GM12878 (cell line): ENCODE measurements at regions not wholly inside any gene's neighbourhood (a gene's known extent, or its start where the extent isn't known, plus 50 kb on each side); places are given as distances from the start of the nearest gene placed in this dataset.

Source experiments
- MXI1 ChIP-seq: fragments of 150-350 bp; IDR thresholded peaks from 2 replicates; pipeline ENCODE4 v1.6.1; 2011; ENCODE audit warnings: low read depth, mild to moderate bottlenecking, inconsistent platforms, low read length, improper control_type of control experiment
- POU2F2 ChIP-seq: IDR thresholded peaks from 3 replicates; pipeline ENCODE4 v1.6.1; 2011; ENCODE audit warnings: low read depth, mild to moderate bottlenecking, low read length, borderline replicate concordance
- RAD21 ChIP-seq: IDR thresholded peaks from 2 replicates; pipeline ENCODE4 v1.6.1; 2011; ENCODE audit warnings: mild to moderate bottlenecking, low read depth, low read length, moderate library complexity; ENCODE audit not compliant: insufficient read depth
- SP1 ChIP-seq: IDR thresholded peaks from one replicate; pipeline ENCODE4 v1.6.1; 2011; ENCODE audit warnings: low read depth, low read length
- YY1 ChIP-seq: IDR thresholded peaks from 2 replicates; pipeline ENCODE4 v1.6.1; 2011; ENCODE audit warnings: low read depth, mild to moderate bottlenecking, low read length

DNA sequence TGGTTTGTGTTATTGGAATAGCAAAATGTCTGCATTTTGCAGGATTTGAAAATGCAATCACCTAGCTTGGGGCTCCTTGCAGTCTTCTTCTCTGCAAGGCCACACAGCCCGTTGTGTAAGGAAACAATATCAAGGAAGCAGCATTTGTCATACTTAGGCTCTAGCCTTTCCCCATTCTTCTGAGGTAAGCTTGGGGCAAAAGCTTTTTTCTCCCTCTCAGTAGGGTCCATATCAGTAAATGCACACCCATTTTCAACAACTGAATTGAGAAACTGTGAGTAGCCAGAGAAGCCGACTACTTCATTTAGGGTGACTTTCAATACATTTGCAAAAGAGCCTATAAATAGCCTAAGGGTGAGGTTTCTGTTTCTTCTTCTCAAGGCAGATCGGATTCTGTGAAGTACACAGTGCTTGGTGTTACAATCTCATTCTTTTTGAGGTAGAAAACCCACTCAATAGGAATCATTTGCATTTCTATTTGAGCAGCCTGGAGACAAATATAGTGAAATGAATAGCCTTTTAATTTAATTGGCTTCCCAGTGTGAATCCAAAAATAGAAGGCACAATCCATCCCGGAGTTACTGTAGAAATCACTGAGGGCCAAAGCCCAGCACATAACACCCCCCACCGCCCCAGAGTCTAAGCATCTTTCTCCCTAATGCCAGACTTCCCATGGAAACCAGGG lies 61.8 kb downstream of the BTBD3 start:
- TF ChIP-seq YY1: no peak
- no peak for TF ChIP-seq RAD21
- no peak for TF ChIP-seq POU2F2
- TF ChIP-seq SP1: no peak
- no peak for TF ChIP-seq MXI1
